ENCODE measurements at regions not wholly inside any gene's neighbourhood (a gene's known extent, or its start where the extent isn't known, plus 50 kb on each side); places are given as distances from the start of the nearest gene placed in this dataset.

DNA sequence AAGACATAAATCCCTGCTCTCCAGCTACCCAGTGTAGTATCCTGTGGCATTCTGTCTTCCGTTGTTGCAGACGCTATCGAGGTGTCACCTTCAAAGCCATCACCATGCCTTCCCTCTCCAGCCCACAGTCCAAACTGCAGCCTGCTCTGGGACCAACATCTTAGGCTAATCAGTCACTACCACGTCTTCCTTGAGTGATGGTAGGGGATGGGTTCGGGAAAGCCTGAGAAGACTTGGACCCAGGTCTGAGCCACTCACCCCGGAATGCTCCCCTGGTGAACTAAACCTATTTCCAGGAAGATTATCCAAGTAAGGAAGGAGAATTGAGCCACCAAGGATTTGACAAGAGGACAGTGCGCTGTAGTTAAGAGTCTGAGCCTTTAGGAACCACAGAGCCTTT, 52.9 kb upstream of the IRX1 start:
- DNase-seq, result no peak
- TF ChIP-seq, protein P1, sequence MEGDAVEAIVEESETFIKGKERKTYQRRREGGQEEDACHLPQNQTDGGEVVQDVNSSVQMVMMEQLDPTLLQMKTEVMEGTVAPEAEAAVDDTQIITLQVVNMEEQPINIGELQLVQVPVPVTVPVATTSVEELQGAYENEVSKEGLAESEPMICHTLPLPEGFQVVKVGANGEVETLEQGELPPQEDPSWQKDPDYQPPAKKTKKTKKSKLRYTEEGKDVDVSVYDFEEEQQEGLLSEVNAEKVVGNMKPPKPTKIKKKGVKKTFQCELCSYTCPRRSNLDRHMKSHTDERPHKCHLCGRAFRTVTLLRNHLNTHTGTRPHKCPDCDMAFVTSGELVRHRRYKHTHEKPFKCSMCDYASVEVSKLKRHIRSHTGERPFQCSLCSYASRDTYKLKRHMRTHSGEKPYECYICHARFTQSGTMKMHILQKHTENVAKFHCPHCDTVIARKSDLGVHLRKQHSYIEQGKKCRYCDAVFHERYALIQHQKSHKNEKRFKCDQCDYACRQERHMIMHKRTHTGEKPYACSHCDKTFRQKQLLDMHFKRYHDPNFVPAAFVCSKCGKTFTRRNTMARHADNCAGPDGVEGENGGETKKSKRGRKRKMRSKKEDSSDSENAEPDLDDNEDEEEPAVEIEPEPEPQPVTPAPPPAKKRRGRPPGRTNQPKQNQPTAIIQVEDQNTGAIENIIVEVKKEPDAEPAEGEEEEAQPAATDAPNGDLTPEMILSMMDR (IDR thresholded peaks at IDR 0.05), result no peak
- TF ChIP-seq POLR2AphosphoS5 (IDR thresholded peaks at IDR 0.05) (no peak), POLR2A (IDR thresholded peaks at IDR 0.05) (no peak)
- H3K27ac ChIP-seq, result no peak overlapping the region
- intact Hi-C loops (cut with DNase I; ENCODE audit: low total_unique reads), result loop anchor here (5.0 kb wide), 1 partner anchor 1435 kb away; no protein-coding TSS in a partner anchor
- 80 to 85% methylated on average over 1 to 7 of the region's 7 CpGs for WGBS, 2 donors (ENCODE audit: low coverage in 1 of 2)
- no peaks in the 10 kb centered on the region for H3K9me3 ChIP-seq
- no peak overlapping the region for H3K4me3 ChIP-seq
- H3K4me1 ChIP-seq, result no peaks in the 10 kb centered on the region
- in situ Hi-C loops (cut with MboI; ENCODE audit: low pct_ligation_motif_present in 1 of 4, low pct_unique_long_range_greater_than_20kb in 1 of 4, low sequenced_read_pairs in 3 of 4), result no loop called here
- no peaks in the 10 kb centered on the region for H3K36me3 ChIP-seq
- H3K27me3 ChIP-seq, result no peaks in the 10 kb centered on the region

DNA sequence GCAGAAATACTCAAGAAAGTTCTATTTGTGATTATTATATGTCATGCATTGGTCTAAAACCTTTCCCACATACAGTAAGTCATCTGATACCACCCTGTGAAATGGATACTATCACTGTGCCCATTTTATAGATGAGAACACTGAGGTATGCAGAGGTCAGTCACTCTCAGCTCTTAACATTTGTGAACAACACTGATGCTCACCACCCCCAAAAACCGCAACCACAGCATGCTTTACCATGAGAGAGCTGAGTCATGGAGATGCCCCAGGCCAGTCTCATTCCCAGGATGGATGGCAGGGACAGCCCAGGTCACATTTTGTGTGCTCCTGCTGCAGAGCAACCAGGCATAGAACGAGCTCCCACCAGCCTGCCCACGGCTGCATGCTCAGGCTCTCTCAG, 53.5 kb upstream of the IRX1 start:
- in situ Hi-C loops (cut with MboI; ENCODE audit: low pct_ligation_motif_present in 1 of 4, low pct_unique_long_range_greater_than_20kb in 1 of 4, low sequenced_read_pairs in 3 of 4), result no loop called here

DNA sequence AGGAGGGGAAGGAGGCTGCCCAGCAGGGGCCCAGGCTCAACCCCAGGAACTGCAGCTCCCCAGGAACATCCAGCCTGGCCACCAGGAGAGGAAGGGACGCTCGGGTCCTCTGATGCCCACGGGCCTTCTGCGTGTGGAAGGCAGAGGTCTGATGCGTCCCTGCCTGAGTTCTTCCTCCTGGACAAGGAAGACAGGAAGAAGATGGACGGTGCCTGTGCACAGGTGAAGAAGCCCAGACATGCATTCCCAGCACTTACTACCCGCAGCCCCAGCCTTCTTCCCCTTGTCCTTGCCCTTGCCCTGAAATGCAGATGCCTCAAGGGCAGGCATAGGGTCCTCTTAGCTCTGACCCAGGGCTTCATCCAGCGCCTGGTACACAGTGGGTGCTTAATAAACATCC, 56.7 kb upstream of the IRX1 start:
- no peaks in the 10 kb centered on the region for H3K9me3 ChIP-seq
- DNase-seq, result no peak
- in situ Hi-C loops (cut with MboI; ENCODE audit: low pct_ligation_motif_present in 1 of 4, low pct_unique_long_range_greater_than_20kb in 1 of 4, low sequenced_read_pairs in 3 of 4), result no loop called here
- no peaks in the 10 kb centered on the region for H3K27me3 ChIP-seq
- no peak overlapping the region for H3K4me3 ChIP-seq
- TF ChIP-seq POLR2AphosphoS5 (IDR thresholded peaks at IDR 0.05), result no peak
- TF ChIP-seq EP300 (IDR thresholded peaks at IDR 0.05; ENCODE audit: low read depth), result no peak
- TF ChIP-seq, protein P1 (IDR thresholded peaks at IDR 0.05), result no peak
- TF ChIP-seq POLR2A (IDR thresholded peaks at IDR 0.05), result no peak
- no peaks in the 10 kb centered on the region for H3K36me3 ChIP-seq
- H3K4me1 ChIP-seq, result no peaks in the 10 kb centered on the region
- intact Hi-C loops (cut with DNase I; ENCODE audit: low total_unique reads), result no loop called here
- 80% methylated on average over 8 of the region's 8 CpGs; no CpG with 5 or more reads in 1 of the 2 donors for WGBS, 2 donors (ENCODE audit: low coverage in 1 of 2)
- H3K27ac ChIP-seq, result no peak overlapping the region

More for the DNA sequence above, 53.5 kb upstream of the IRX1 start:
- Histone ChIP-seq H3K4me1 (no peaks in the 10 kb centered on the region), H3K4me3 (no peak overlapping the region), H3K27ac (no peak overlapping the region), H3K9me3 (no peaks in the 10 kb centered on the region), H3K36me3 (no peaks in the 10 kb centered on the region), H3K27me3 (no peaks in the 10 kb centered on the region)
- TF ChIP-seq, protein P1 (IDR thresholded peaks at IDR 0.05), result no peak
- TF ChIP-seq POLR2A (IDR thresholded peaks at IDR 0.05), result no peak
- no peak for TF ChIP-seq EP300 (IDR thresholded peaks at IDR 0.05; ENCODE audit: low read depth)
- 52 to 67% methylated on average over 1 to 3 of the region's 3 CpGs for WGBS, 2 donors (ENCODE audit: low coverage in 1 of 2)
- intact Hi-C loops (cut with DNase I; ENCODE audit: low total_unique reads), result loop anchor here (5.0 kb wide), 1 partner anchor 1435 kb away; no protein-coding TSS in a partner anchor
- no peak for DNase-seq

DNA sequence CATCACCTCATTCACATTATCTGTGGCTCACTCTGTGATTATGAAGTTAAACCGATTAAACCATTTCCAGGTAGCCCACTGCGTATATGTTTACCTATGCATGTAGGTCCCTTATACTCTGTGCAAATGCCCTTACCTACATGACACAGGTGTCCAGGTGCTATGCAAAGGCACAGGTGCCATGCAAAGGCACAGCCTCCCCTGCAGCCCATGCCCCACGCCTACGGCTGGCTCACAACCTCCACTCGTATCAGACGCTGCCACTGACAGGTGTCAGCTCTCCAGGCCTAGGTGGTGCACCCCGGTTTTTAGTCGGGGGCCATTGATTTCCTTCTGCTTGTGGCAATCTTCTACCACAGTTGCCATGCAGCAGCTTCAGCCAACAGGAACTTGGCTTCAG, 57.7 kb upstream of the IRX1 start:
- Histone ChIP-seq H3K9me3 (no peaks in the 10 kb centered on the region), H3K27ac (no peak overlapping the region), H3K4me3 (no peak overlapping the region), H3K4me1 (no peaks in the 10 kb centered on the region), H3K27me3 (no peaks in the 10 kb centered on the region), H3K36me3 (no peaks in the 10 kb centered on the region)
- in situ Hi-C loops (cut with MboI; ENCODE audit: low pct_ligation_motif_present in 1 of 4, low pct_unique_long_range_greater_than_20kb in 1 of 4, low sequenced_read_pairs in 3 of 4) (no loop called here), intact Hi-C loops (cut with DNase I; ENCODE audit: low total_unique reads) (no loop called here)
- DNase-seq, result no peak
- no peak for TF ChIP-seq EP300 (IDR thresholded peaks at IDR 0.05; ENCODE audit: low read depth)
- TF ChIP-seq POLR2AphosphoS5 (IDR thresholded peaks at IDR 0.05), result no peak
- TF ChIP-seq, protein P1 (IDR thresholded peaks at IDR 0.05), result no peak
- no peak for TF ChIP-seq POLR2A (IDR thresholded peaks at IDR 0.05)
- 95% methylated on average over 8 of the region's 8 CpGs; no CpG with 5 or more reads in 1 of the 2 donors for WGBS, 2 donors (ENCODE audit: low coverage in 1 of 2)

Data from transverse colon (tissue), 4 donors.